Astrocyte of the cerebellum (primary cell): ENCODE measurements at regions not wholly inside any gene's neighbourhood (a gene's known extent, or its start where the extent isn't known, plus 50 kb on each side); places are given as distances from the start of the nearest gene placed in this dataset.

ENCODE experiments used
- DNase-seq: peaks from one replicate; pipeline ENCODE4 v3.0.0-alpha.2; 2011; ENCODE audit warnings: low read depth
- H3K4me3 ChIP-seq: 2 replicates; pipeline ENCODE4 v1.5.1; 2011; ENCODE audit warnings: mild to moderate bottlenecking, low read depth, low read length, moderate library complexity
- in situ Hi-C: cut with HindIII; loops from 2 replicates; pipeline ENCODE4 v1.10.0; 2017; ENCODE audit warnings: low sequenced_read_pairs
- TF ChIP-seq, protein P1 (sequence below): IDR thresholded peaks from 2 replicates; pipeline ENCODE4 v1.5.1; 2012; ENCODE audit warnings: low read length, low read depth, moderate library complexity, mild to moderate bottlenecking; ENCODE audit errors: missing control alignments

DNA sequence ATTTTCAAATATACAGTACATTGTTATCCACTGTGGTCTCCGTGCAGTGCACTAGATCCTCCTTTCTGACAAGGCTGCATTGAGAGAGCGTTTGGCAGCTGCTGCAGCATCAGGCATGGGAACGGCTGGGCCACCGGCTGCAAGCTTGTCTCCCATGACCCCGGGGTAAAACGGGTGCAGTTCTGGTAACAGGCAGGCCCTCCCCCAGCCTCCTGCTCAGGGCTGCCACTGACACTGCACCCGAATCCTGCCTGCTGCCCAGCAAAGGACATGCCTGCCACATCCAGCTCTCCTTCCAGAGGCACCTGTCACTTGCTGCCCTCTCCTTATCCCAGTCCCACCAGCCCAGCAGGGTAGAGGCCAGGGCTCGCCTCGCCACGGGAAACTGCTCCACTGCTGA is 124.5 kb upstream of the TMEM45B start:
- DNase-seq = no peak
- H3K4me3 ChIP-seq = no peak overlapping the region
- in situ Hi-C loops = no loop called here
- TF ChIP-seq, protein P1, sequence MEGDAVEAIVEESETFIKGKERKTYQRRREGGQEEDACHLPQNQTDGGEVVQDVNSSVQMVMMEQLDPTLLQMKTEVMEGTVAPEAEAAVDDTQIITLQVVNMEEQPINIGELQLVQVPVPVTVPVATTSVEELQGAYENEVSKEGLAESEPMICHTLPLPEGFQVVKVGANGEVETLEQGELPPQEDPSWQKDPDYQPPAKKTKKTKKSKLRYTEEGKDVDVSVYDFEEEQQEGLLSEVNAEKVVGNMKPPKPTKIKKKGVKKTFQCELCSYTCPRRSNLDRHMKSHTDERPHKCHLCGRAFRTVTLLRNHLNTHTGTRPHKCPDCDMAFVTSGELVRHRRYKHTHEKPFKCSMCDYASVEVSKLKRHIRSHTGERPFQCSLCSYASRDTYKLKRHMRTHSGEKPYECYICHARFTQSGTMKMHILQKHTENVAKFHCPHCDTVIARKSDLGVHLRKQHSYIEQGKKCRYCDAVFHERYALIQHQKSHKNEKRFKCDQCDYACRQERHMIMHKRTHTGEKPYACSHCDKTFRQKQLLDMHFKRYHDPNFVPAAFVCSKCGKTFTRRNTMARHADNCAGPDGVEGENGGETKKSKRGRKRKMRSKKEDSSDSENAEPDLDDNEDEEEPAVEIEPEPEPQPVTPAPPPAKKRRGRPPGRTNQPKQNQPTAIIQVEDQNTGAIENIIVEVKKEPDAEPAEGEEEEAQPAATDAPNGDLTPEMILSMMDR = no peak

DNA sequence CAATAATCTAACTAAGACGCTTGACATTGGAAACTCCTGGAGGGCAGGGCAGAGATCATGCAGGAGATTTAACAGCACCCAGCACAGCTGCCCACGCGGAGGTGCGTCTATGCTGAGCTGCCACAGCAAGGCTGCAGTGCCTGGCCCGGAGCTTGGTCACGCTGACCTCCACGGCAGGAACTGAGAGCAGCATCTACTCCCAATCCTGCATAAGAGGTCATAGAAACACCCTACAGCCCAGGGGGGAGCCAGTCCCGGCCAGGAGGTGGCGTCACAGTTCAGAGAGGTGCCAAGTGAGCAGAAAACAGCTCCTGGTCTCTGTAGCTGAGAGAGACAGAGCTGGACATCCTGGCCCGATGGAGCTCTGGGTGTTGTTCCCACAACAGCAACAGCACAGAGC is 121.1 kb upstream of the TMEM45B start:
- no peak for DNase-seq
- no peak overlapping the region for H3K4me3 ChIP-seq
- TF ChIP-seq, protein P1 = no peak
- in situ Hi-C loops = no loop called here

DNA sequence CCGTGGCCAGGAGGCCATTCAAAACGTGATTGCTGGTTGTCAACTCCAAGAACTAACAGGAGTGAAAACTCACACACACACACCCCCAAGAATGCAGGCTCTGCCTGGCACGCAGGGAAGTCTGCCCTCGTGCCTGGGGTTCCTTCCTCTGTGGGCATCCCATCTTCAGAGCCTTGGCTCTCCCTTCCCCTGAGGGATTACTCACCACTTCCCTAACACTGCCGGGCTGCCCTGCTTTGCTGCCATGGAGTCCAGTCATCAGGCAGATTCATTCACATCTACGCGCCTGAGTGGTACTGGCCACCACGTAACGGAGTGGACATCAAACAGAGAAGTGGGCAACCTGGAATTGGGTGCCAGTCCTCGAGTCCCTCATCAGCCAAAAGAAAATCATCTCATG is 120.7 kb upstream of the TMEM45B start:
- in situ Hi-C loops = no loop called here
- no peak overlapping the region for H3K4me3 ChIP-seq
- TF ChIP-seq, protein P1 = no peak
- DNase-seq = no peak

DNA sequence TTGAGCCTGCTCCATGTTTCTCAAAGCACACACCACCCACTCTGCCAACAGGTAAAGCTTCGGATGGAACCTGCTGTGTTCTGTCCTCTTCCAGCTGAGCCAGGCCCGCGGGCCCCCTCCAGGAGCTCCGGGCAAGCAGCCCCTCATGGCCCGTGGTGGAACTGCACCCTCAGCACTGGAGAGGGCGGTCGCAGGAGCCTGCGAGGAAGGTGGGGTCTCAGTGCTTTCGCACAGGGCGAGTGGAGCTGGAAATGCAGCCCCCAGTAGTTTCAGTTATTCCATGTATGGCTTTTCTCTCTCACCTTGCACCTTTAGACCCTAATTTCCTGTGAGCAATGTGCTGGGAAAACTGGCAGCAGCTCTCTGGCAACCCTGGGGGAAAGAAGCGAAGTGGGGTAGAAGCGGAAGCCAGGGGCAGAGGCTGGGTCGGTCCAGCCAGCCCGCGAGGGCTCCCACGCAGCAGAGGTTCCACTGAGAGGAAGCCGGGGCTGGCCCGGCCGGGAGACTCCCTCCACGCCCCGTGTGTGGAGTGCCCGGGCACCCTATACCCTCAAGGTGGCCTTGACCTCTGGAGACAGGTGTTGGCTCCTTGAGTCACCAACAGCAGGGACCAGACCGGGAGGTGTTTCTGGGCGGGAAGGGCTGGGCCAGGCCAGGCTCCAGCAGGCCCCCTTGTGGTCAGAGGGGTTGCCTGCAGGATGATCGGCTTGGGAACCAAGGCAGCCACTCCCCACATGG is 119.9 kb upstream of the TMEM45B start:
- in situ Hi-C loops = no loop called here
- TF ChIP-seq, protein P1 = peak; percentile 80
- no peak for DNase-seq
- H3K4me3 ChIP-seq = peak overlapping the region; percentile 22

DNA sequence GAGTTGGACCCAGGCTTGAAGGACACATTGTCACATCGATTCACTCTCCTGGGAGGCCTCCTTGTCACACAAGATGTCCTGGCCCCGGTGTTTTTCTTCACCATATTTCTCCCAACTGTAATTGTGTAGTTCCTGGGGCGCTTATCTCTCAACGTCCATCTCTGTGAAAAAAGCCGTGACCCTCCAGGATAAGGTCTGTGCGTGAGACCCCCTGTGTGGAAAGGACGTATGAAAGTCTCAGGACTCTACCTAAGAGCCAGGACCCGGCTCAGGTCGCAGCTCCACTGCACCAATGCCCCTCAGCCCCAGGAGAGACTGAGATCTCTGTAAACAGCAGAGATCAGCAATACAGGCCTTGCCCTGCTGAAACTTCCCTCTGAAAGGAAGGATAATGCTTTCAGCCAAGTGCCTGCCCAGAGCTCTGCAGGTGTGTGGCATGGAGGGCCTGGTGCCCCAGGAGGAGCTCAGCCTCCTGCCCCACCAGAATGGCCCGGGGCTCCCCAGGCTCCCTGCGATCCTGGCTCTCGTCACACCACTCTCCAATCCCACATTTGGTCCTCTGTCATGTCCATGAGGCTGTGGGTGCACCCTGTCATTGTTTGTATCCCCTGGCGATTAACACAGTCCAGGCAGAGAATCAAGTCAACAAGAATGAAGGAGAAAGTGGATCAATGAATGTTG is 119.2 kb upstream of the TMEM45B start:
- no peak for DNase-seq
- H3K4me3 ChIP-seq = no peak overlapping the region
- in situ Hi-C loops = no loop called here
- TF ChIP-seq, protein P1 = no peak

DNA sequence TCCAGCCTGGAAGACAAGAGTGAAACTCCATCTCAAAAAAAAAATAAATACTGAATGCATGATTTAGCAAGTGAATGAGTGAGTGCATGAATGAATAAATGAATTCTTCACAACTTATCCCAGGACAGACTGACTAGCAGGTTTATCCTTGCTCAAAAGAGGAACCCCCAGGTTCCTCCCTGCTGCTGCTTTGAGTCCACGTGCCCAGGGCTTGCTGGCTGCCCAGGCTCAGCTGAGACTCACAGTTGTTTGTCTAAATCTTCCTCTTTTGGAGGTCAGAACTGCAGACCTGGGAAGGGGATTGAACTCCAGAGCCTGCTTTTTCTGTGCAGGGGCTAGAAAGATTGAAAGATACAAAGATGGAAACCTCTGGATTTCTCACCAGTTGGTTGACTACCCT is 117.4 kb upstream of the TMEM45B start:
- TF ChIP-seq, protein P1 = no peak
- in situ Hi-C loops = no loop called here
- no peak for DNase-seq

More for the DNA sequence above, 117.4 kb upstream of the TMEM45B start:
- H3K4me3 ChIP-seq = no peak overlapping the region
